GM18498 (cell line): ENCODE measurements at regions not wholly inside any gene's neighbourhood (a gene's known extent, or its start where the extent isn't known, plus 50 kb on each side); places are given as distances from the start of the nearest gene placed in this dataset.

Experiments used
- ATAC-seq: cut with Tn5 transposase; IDR thresholded peaks from one replicate; pipeline ENCODE4 v1.9.1; 2021; ENCODE audit warnings: mild to moderate bottlenecking, moderate library complexity; ENCODE audit not compliant: unreplicated experiment

- ATAC-seq = no peak
These were observed 110.9 kb upstream of the LPAR1 start for GRCh38 chr9:111149018-111149759.

GRCh38 chr9:111148052-111149017 lies 110.1 kb upstream of the LPAR1 start:
- ATAC-seq = peak; percentile 60

GRCh38 chr9:111147041-111147440 lies 108.8 kb upstream of the LPAR1 start:
- ATAC-seq = no peak

GRCh38 chr9:111144741-111145140 lies 106.5 kb upstream of the LPAR1 start:
- no peak for ATAC-seq

- no peak for ATAC-seq
These were observed 97.9 kb upstream of the LPAR1 start for GRCh38 chr9:111136180-111136579.

GRCh38 chr9:111131211-111131610 lies 92.9 kb upstream of the LPAR1 start:
- ATAC-seq = no peak

GRCh38 chr9:111120526-111120925 lies 82.3 kb upstream of the LPAR1 start:
- no peak for ATAC-seq

- ATAC-seq = no peak
These were observed 80.1 kb upstream of the LPAR1 start for GRCh38 chr9:111118256-111118948.

GRCh38 chr9:111114486-111114885 lies 76.2 kb upstream of the LPAR1 start:
- ATAC-seq = no peak

GRCh38 chr9:111113712-111114111 lies 75.4 kb upstream of the LPAR1 start:
- no peak for ATAC-seq

GRCh38 chr9:111110805-111111204 lies 72.5 kb upstream of the LPAR1 start:
- no peak for ATAC-seq

- ATAC-seq = no peak
These were observed 70.7 kb upstream of the LPAR1 start for GRCh38 chr9:111108946-111109345.

- no peak for ATAC-seq
These were observed 68.9 kb upstream of the LPAR1 start for GRCh38 chr9:111107141-111107540.

GRCh38 chr9:111106202-111106601 lies 67.9 kb upstream of the LPAR1 start:
- no peak for ATAC-seq

- no peak for ATAC-seq
These were observed 64.7 kb upstream of the LPAR1 start for GRCh38 chr9:111102793-111103464.

GRCh38 chr9:111099199-111100008 lies 61.1 kb upstream of the LPAR1 start:
- no peak for ATAC-seq

- ATAC-seq = no peak
These were observed 59.8 kb upstream of the LPAR1 start for GRCh38 chr9:111098093-111098492.

- no peak for ATAC-seq
These were observed 57.8 kb upstream of the LPAR1 start for GRCh38 chr9:111096051-111096450.

GRCh38 chr9:111095441-111095840 lies 57.2 kb upstream of the LPAR1 start:
- no peak for ATAC-seq

- no peak for ATAC-seq
These were observed 56.7 kb upstream of the LPAR1 start for GRCh38 chr9:111094958-111095357.
